Karpas-422 (cell line): ENCODE measurements at regions not wholly inside any gene's neighbourhood (a gene's known extent, or its start where the extent isn't known, plus 50 kb on each side); places are given as distances from the start of the nearest gene placed in this dataset.

ENCODE experiments used
- DNase-seq: peaks from one replicate; pipeline ENCODE4 v3.0.0-alpha.2; 2015
- H2AFZ ChIP-seq: fragments of 200-600 bp; sonication (generic); 2 replicates; pipeline ENCODE4 v1.6.1; 2014; ENCODE audit warnings: antibody characterized with exemption, low read length, mixed read lengths
- H3K27ac ChIP-seq: fragments of 200-600 bp; sonication (generic); 2 replicates; pipeline ENCODE4 v1.5.1; 2014; ENCODE audit warnings: mild to moderate bottlenecking, low read length, moderate library complexity
- H3K27me3 ChIP-seq: fragments of 200-600 bp; sonication (generic); 2 replicates; pipeline ENCODE4 v1.6.1; 2014; ENCODE audit warnings: low read length, mixed read lengths
- H3K36me3 ChIP-seq: fragments of 200-600 bp; sonication (generic); 2 replicates; pipeline ENCODE4 v1.6.1; 2014; ENCODE audit warnings: low read length, mixed read lengths; ENCODE audit not compliant: insufficient read depth
- H3K4me1 ChIP-seq: fragments of 200-600 bp; sonication (generic); 2 replicates; pipeline ENCODE4 v1.6.1; 2014; ENCODE audit warnings: mild to moderate bottlenecking, low read length, mixed read lengths
- H3K4me2 ChIP-seq: fragments of 200-600 bp; sonication (generic); 2 replicates; pipeline ENCODE4 v1.6.1; 2014; ENCODE audit warnings: low read length, low read depth, mild to moderate bottlenecking; ENCODE audit not compliant: poor library complexity, severe bottlenecking
- H3K4me3 ChIP-seq: fragments of 200-600 bp; sonication (generic); 2 replicates; pipeline ENCODE4 v1.5.1; 2014; ENCODE audit warnings: mild to moderate bottlenecking, antibody characterized with exemption, low read length, mixed read lengths
- H3K79me2 ChIP-seq: fragments of 200-600 bp; sonication (generic); 2 replicates; pipeline ENCODE4 v1.6.1; 2014; ENCODE audit warnings: mild to moderate bottlenecking, low read length, mixed read lengths
- H3K9ac ChIP-seq: fragments of 200-600 bp; sonication (generic); 2 replicates; pipeline ENCODE4 v1.6.0; 2014; ENCODE audit warnings: low read length
- H3K9me2 ChIP-seq: fragments of 200-600 bp; sonication (generic), shearing (Covaris generic); replicated peaks from 2 replicates; pipeline ENCODE4 v1.6.0; 2014; ENCODE audit warnings: mild to moderate bottlenecking, low read length, moderate library complexity; ENCODE audit not compliant: insufficient read depth
- H3K9me3 ChIP-seq: fragments of 300-700, 200-600 bp; sonication (generic); 2 replicates; pipeline ENCODE4 v1.6.1; 2014; ENCODE audit warnings: low read length, mixed read lengths
- H4K20me1 ChIP-seq: fragments of 200-600 bp; sonication (generic); 2 replicates; pipeline ENCODE4 v1.6.1; 2014; ENCODE audit warnings: mild to moderate bottlenecking, antibody characterized with exemption, low read length, low read depth; ENCODE audit not compliant: insufficient read depth

DNA sequence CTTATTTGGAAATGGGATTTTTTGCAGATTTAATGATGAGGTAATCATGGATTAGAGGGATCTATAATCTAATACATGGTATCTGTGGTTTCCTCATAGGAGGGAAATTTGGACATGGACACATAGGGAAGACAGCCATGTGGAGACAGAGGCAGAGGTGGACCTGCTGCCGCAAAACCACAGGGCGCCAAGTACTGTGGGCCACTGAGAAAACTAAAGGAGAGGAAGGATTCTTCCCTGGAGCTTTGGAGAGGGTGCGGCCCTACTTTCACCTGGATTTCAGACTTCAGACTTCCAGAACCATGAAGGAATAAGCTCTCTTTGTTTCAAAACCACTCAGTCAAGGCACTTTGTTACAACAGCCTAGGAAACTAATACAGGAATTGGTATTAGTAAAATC, 149.4 kb upstream of the AKR1E2 start:
- Histone ChIP-seq H4K20me1 (no peaks in the 10 kb centered on the region), H3K27ac (no peak overlapping the region), H3K9me2 (no peaks in the 10 kb centered on the region), H3K9ac (no peak overlapping the region), H3K4me3 (no peak overlapping the region), H3K9me3 (no peaks in the 10 kb centered on the region), H3K4me1 (no peaks in the 10 kb centered on the region), H2AFZ (no peak overlapping the region), H3K36me3 (no peaks in the 10 kb centered on the region), H3K79me2 (no peaks in the 10 kb centered on the region), H3K4me2 (no peak overlapping the region), H3K27me3 (0 out of 2 replicates have a peak, but pooled peaks cover 3% of the 10 kb centered on the region)
- no peak for DNase-seq

DNA sequence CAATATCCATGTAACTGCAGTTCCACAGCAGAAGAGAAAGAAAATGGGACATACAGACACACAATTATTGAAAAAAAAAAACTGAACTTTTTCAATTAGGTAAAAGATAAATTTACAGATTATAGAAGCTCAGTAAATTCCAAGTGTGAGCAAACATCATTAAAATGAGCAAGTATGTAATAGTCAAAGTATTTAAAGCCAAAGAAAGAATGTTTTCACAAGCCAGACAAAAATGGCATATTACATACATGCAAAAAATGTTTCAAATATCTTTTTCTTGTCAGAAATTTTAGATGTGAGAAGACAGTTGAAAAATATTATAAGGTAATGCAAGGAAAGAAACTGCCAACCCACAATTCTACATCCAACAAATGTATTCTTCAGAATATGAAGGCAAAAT, 150.2 kb upstream of the AKR1E2 start:
- Histone ChIP-seq H3K4me3 (no peak overlapping the region), H3K27ac (no peak overlapping the region), H2AFZ (no peak overlapping the region), H4K20me1 (no peaks in the 10 kb centered on the region), H3K9me3 (no peaks in the 10 kb centered on the region), H3K9ac (no peak overlapping the region), H3K27me3 (0 out of 2 replicates have a peak, but pooled peaks cover 3% of the 10 kb centered on the region), H3K79me2 (no peaks in the 10 kb centered on the region), H3K36me3 (no peaks in the 10 kb centered on the region), H3K9me2 (no peaks in the 10 kb centered on the region), H3K4me2 (no peak overlapping the region), H3K4me1 (no peaks in the 10 kb centered on the region)
- DNase-seq, result no peak

- no peaks in the 10 kb centered on the region for H3K79me2 ChIP-seq
- no peak overlapping the region for H3K27ac ChIP-seq
- no peaks in the 10 kb centered on the region for H3K9me2 ChIP-seq
- H3K9ac ChIP-seq, result no peak overlapping the region
- no peak overlapping the region for H3K4me2 ChIP-seq
- no peaks in the 10 kb centered on the region for H3K9me3 ChIP-seq
- H3K27me3 ChIP-seq, result 0 out of 2 replicates have a peak, but pooled peaks cover 3% of the 10 kb centered on the region
- no peaks in the 10 kb centered on the region for H4K20me1 ChIP-seq
- no peak overlapping the region for H2AFZ ChIP-seq
- no peak overlapping the region for H3K4me3 ChIP-seq
- DNase-seq, result no peak
- H3K4me1 ChIP-seq, result no peaks in the 10 kb centered on the region
- H3K36me3 ChIP-seq, result no peaks in the 10 kb centered on the region
Measured at GRCh38 chr10:4673279-4674040, 152.5 kb upstream of the AKR1E2 start.

GRCh38 chr10:4672201-4672600, 153.8 kb upstream of the AKR1E2 start:
- H2AFZ ChIP-seq, result no peak overlapping the region

GRCh38 chr10:4671451-4672145, 154.4 kb upstream of the AKR1E2 start:
- Histone ChIP-seq H3K4me2 (no peak overlapping the region), H3K36me3 (no peaks in the 10 kb centered on the region), H3K4me3 (no peak overlapping the region), H3K9ac (no peak overlapping the region), H3K9me2 (no peaks in the 10 kb centered on the region), H2AFZ (no peak overlapping the region), H3K27me3 (no peaks in the 10 kb centered on the region), H3K9me3 (no peaks in the 10 kb centered on the region), H3K27ac (no peak overlapping the region), H4K20me1 (no peaks in the 10 kb centered on the region), H3K4me1 (no peaks in the 10 kb centered on the region), H3K79me2 (no peaks in the 10 kb centered on the region)
- no peak for DNase-seq

More at GRCh38 chr10:4672201-4672600, 153.8 kb upstream of the AKR1E2 start:
- H3K4me1 ChIP-seq, result no peaks in the 10 kb centered on the region
- H3K79me2 ChIP-seq, result no peaks in the 10 kb centered on the region
- H3K4me2 ChIP-seq, result no peak overlapping the region
- no peak for DNase-seq
- H3K36me3 ChIP-seq, result no peaks in the 10 kb centered on the region
- no peak overlapping the region for H3K4me3 ChIP-seq
- no peaks in the 10 kb centered on the region for H3K9me3 ChIP-seq
- H3K9me2 ChIP-seq, result no peaks in the 10 kb centered on the region
- no peak overlapping the region for H3K9ac ChIP-seq
- no peak overlapping the region for H3K27ac ChIP-seq
- H3K27me3 ChIP-seq, result no peaks in the 10 kb centered on the region
- H4K20me1 ChIP-seq, result no peaks in the 10 kb centered on the region

- H3K36me3 ChIP-seq, result no peaks in the 10 kb centered on the region
- H3K27ac ChIP-seq, result no peak overlapping the region
- DNase-seq, result no peak
- no peaks in the 10 kb centered on the region for H3K9me2 ChIP-seq
- H4K20me1 ChIP-seq, result no peaks in the 10 kb centered on the region
- H3K4me3 ChIP-seq, result no peak overlapping the region
- no peaks in the 10 kb centered on the region for H3K27me3 ChIP-seq
- H2AFZ ChIP-seq, result no peak overlapping the region
- H3K4me1 ChIP-seq, result no peaks in the 10 kb centered on the region
- no peaks in the 10 kb centered on the region for H3K9me3 ChIP-seq
- H3K4me2 ChIP-seq, result no peak overlapping the region
- no peak overlapping the region for H3K9ac ChIP-seq
- H3K79me2 ChIP-seq, result no peaks in the 10 kb centered on the region
Measured at GRCh38 chr10:4670737-4671136, 155.3 kb upstream of the AKR1E2 start.

- Histone ChIP-seq H3K4me1 (no peaks in the 10 kb centered on the region), H3K4me2 (no peak overlapping the region), H4K20me1 (no peaks in the 10 kb centered on the region), H3K27me3 (no peaks in the 10 kb centered on the region), H3K79me2 (no peaks in the 10 kb centered on the region), H3K4me3 (no peak overlapping the region), H2AFZ (no peak overlapping the region), H3K9me2 (no peaks in the 10 kb centered on the region), H3K9ac (no peak overlapping the region), H3K27ac (no peak overlapping the region), H3K36me3 (no peaks in the 10 kb centered on the region), H3K9me3 (no peaks in the 10 kb centered on the region)
- no peak for DNase-seq
Measured at GRCh38 chr10:4669585-4669984, 156.4 kb upstream of the AKR1E2 start.

DNA sequence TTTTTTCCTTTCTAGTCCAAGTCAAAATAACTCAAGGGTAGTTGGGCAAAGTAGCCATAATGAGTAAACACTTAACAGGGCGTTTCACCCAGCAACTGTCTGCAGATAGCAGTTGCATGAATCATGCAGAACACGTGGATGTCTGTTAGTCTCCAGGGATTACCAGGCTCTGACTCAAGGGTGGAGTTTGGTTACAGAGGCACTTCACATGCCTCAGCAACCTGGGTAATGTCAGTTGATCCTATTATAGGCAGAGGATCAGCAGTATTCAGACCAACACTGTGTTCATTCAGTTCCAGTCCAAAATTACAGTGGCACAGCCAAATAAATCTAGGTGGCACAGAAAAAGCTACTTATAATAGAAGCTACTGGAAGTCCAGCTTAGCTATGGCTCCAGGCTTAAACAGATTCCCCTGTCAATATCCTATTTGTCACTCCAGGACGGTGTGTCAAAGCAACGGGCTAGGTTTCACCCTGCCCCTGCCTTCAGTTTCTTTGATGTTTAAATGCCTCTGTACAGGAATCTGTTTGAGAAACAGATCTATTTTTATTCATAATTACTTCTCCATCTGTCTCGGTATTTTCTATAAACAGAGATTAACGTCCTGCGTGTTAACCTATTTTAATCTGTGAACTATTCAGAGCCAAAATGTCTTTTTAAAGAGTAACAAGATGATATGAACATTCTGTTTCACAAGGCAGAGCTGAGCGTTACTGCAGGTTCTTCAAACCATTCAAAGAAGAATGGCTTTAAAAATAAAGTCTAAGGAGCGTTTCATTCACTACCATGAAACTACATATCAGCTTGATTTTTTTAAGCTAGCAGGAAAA, 162.6 kb upstream of the AKR1E2 start:
- Histone ChIP-seq H3K9me2 (no peaks in the 10 kb centered on the region), H3K4me2 (peak overlapping the region; percentile 57), H3K79me2 (no peaks in the 10 kb centered on the region), H3K4me1 (peaks cover 20% of the 10 kb centered on the region), H3K36me3 (no peaks in the 10 kb centered on the region), H3K27ac (no peak overlapping the region), H4K20me1 (no peaks in the 10 kb centered on the region), H2AFZ (peak overlapping the region; percentile 51; the same call in 1 of the 2 replicates), H3K9ac (no peak overlapping the region), H3K27me3 (no peaks in the 10 kb centered on the region), H3K9me3 (no peaks in the 10 kb centered on the region), H3K4me3 (0 out of 2 replicates have a peak overlapping the region, but pooled peaks have one; percentile 17)
- peak; percentile 90 for DNase-seq
